ENCODE measurements at regions not wholly inside any gene's neighbourhood (a gene's known extent, or its start where the extent isn't known, plus 50 kb on each side); places are given as distances from the start of the nearest gene placed in this dataset.

GRCh38 chr2:176466918-176467452, 197.7 kb downstream of the MTX2 start:
- DNase-seq (ENCODE audit: low read depth in 4 of 4, low spot score in 3 of 4), result no peak

GRCh38 chr2:176467595-176467994, 198.4 kb downstream of the MTX2 start:
- no peak for DNase-seq (ENCODE audit: low read depth in 4 of 4, low spot score in 3 of 4)

GRCh38 chr2:176468457-176469113, 199.3 kb downstream of the MTX2 start:
- no peak for DNase-seq (ENCODE audit: low read depth in 4 of 4, low spot score in 3 of 4)

GRCh38 chr2:176470713-176471112, 201.5 kb downstream of the MTX2 start:
- no peak for DNase-seq (ENCODE audit: low read depth in 4 of 4, low spot score in 3 of 4)

- no peak for DNase-seq (ENCODE audit: low read depth in 4 of 4, low spot score in 3 of 4)
Observed at GRCh38 chr2:176471949-176472348, 202.7 kb downstream of the MTX2 start.

GRCh38 chr2:176473177-176473576, 203.9 kb downstream of the MTX2 start:
- no peak for DNase-seq (ENCODE audit: low read depth in 4 of 4, low spot score in 3 of 4)

- DNase-seq (ENCODE audit: low read depth in 4 of 4, low spot score in 3 of 4), result no peak
Observed at GRCh38 chr2:176473851-176474250, 204.6 kb downstream of the MTX2 start.

- no peak for DNase-seq (ENCODE audit: low read depth in 4 of 4, low spot score in 3 of 4)
Observed at GRCh38 chr2:176477336-176477735, 208.1 kb downstream of the MTX2 start.

GRCh38 chr2:176479961-176480360, 210.7 kb downstream of the MTX2 start:
- DNase-seq (ENCODE audit: low read depth in 4 of 4, low spot score in 3 of 4), result no peak

GRCh38 chr2:176482107-176482506, 212.9 kb downstream of the MTX2 start:
- DNase-seq (ENCODE audit: low read depth in 4 of 4, low spot score in 3 of 4), result no peak

- no peak for DNase-seq (ENCODE audit: low read depth in 4 of 4, low spot score in 3 of 4)
Observed at GRCh38 chr2:176483476-176483875, 214.2 kb downstream of the MTX2 start.

GRCh38 chr2:176483901-176484568, 214.8 kb downstream of the MTX2 start:
- DNase-seq (ENCODE audit: low read depth in 4 of 4, low spot score in 3 of 4), result no peak

- DNase-seq (ENCODE audit: low read depth in 4 of 4, low spot score in 3 of 4), result no peak
Observed at GRCh38 chr2:176484838-176485237, 215.6 kb downstream of the MTX2 start.

- DNase-seq (ENCODE audit: low read depth in 4 of 4, low spot score in 3 of 4), result no peak
Observed at GRCh38 chr2:176488431-176488830, 219.2 kb downstream of the MTX2 start.

- DNase-seq (ENCODE audit: low read depth in 4 of 4, low spot score in 3 of 4), result peak in 1 of 4 donors; percentile 43
Observed at GRCh38 chr2:176490061-176490861, 221.0 kb downstream of the MTX2 start.

- no peak for DNase-seq (ENCODE audit: low read depth in 4 of 4, low spot score in 3 of 4)
Observed at GRCh38 chr2:176491172-176491904, 222.1 kb downstream of the MTX2 start.

- no peak for DNase-seq (ENCODE audit: low read depth in 4 of 4, low spot score in 3 of 4)
Observed at GRCh38 chr2:176492583-176492982, 223.3 kb downstream of the MTX2 start.

- no peak for DNase-seq (ENCODE audit: low read depth in 4 of 4, low spot score in 3 of 4)
Observed at GRCh38 chr2:176493226-176493825, 224.1 kb downstream of the MTX2 start.

GRCh38 chr2:176493909-176494308, 224.7 kb downstream of the MTX2 start:
- no peak for DNase-seq (ENCODE audit: low read depth in 4 of 4, low spot score in 3 of 4)

GRCh38 chr2:176494949-176495353, 225.7 kb downstream of the MTX2 start:
- DNase-seq (ENCODE audit: low read depth in 4 of 4, low spot score in 3 of 4), result no peak

Data from right renal pelvis (tissue), 4 donors.